IMR-90 (cell line): ENCODE measurements at regions not wholly inside any gene's neighbourhood (a gene's known extent, or its start where the extent isn't known, plus 50 kb on each side); places are given as distances from the start of the nearest gene placed in this dataset.

ENCODE experiments used
- ATAC-seq: fragments of 200-7000 bp; cut with Tn5 transposase; 2 replicates; pipeline ENCODE4 v1.9.1; 2020; ENCODE audit warnings: low read depth, mild to moderate bottlenecking, moderate library complexity
- BruUV-seq: library from RNA; stranded (reverse); fragments of 400-500 nt; replicated peaks from 2 replicates; lab custom pipeline; 2021; lab: Mats Ljungman, UMichigan
- CTCF ChIA-PET: fragments of 300-600 bp; formaldehyde crosslinking; extraction: SDS; loops from one replicate; lab custom pipeline; 2021; ENCODE audit warnings: antibody characterized with exemption; lab: Yijun Ruan, JAX
- POLR2A ChIA-PET: fragments of 300-600 bp; sonication (Branson Sonifier 250); formaldehyde crosslinking; loops from one replicate; lab custom pipeline; 2022; ENCODE audit warnings: antibody characterized with exemption; ENCODE audit not compliant: unreplicated experiment; lab: Charles Lee
- DNase-seq: peaks from one replicate; pipeline ENCODE4 v3.0.0; 2013
- H2AFZ ChIP-seq: replicated peaks from 2 replicates; pipeline ENCODE3; 2013; ENCODE audit warnings: low read length, mild to moderate bottlenecking; ENCODE audit not compliant: poor library complexity
- H2AK5ac ChIP-seq: 2 replicates; pipeline ENCODE4 v1.6.1; 2013; ENCODE audit warnings: low read depth, low read length, inconsistent platforms
- H2AK9ac ChIP-seq: replicated peaks from 2 replicates; pipeline ENCODE3; 2013; ENCODE audit warnings: mild to moderate bottlenecking, low read depth, low read length, moderate library complexity; ENCODE audit not compliant: poor library complexity
- H2BK120ac ChIP-seq: 2 replicates; pipeline ENCODE4 v1.6.1; 2013; ENCODE audit warnings: low read depth, low read length, inconsistent platforms
- H2BK15ac ChIP-seq: 3 replicates; pipeline ENCODE4 v1.6.1; 2013; ENCODE audit warnings: low read depth, low read length, inconsistent platforms
- H2BK20ac ChIP-seq: 2 replicates; pipeline ENCODE4 v1.6.1; 2013; ENCODE audit warnings: low read depth, mild to moderate bottlenecking, inconsistent platforms, low read length, moderate library complexity
- H2BK5ac ChIP-seq: 2 replicates; pipeline ENCODE4 v1.6.1; 2013; ENCODE audit warnings: mild to moderate bottlenecking, low read depth, low read length, inconsistent platforms; ENCODE audit not compliant: poor library complexity, severe bottlenecking
- H3K14ac ChIP-seq: replicated peaks from 2 replicates; pipeline ENCODE4 v1.6.1; 2013; ENCODE audit warnings: low read depth, low read length, inconsistent platforms
- H3K18ac ChIP-seq: 2 replicates; pipeline ENCODE4 v1.6.1; 2013; ENCODE audit warnings: low read depth, low read length, control low read depth
- H3K23ac ChIP-seq: 2 replicates; pipeline ENCODE4 v1.6.1; 2013; ENCODE audit warnings: low read depth, low read length, inconsistent platforms
- H3K27ac ChIP-seq: 2 replicates; pipeline ENCODE4 v1.5.1; 2013; ENCODE audit warnings: mild to moderate bottlenecking, control low read depth, low read length; ENCODE audit not compliant: insufficient read depth
- H3K27me3 ChIP-seq: 2 replicates; pipeline ENCODE4 v1.6.1; 2013; ENCODE audit warnings: low read length; ENCODE audit not compliant: control insufficient read depth, insufficient read depth
- H3K36me3 ChIP-seq: 2 replicates; pipeline ENCODE4 v1.6.1; 2013; ENCODE audit warnings: low read length, mixed read lengths; ENCODE audit not compliant: control insufficient read depth, insufficient read depth
- H3K4ac ChIP-seq: 2 replicates; pipeline ENCODE4 v1.6.1; 2013; ENCODE audit warnings: low read depth, low read length, inconsistent platforms
- H3K4me1 ChIP-seq: 2 replicates; pipeline ENCODE4 v1.6.1; 2013; ENCODE audit warnings: low read length, mixed read lengths; ENCODE audit not compliant: control insufficient read depth, insufficient read depth
- H3K4me2 ChIP-seq: 2 replicates; pipeline ENCODE4 v1.6.1; 2013; ENCODE audit warnings: low read depth, mild to moderate bottlenecking, control low read depth, low read length, moderate library complexity
- H3K4me3 ChIP-seq: 2 replicates; pipeline ENCODE4 v1.5.1; 2013; ENCODE audit warnings: low read depth, mild to moderate bottlenecking, control low read depth, low read length, moderate library complexity; ENCODE audit not compliant: insufficient read depth
- H3K56ac ChIP-seq: 2 replicates; pipeline ENCODE4 v1.6.1; 2013; ENCODE audit warnings: low read length, inconsistent platforms; ENCODE audit not compliant: insufficient read depth; ENCODE audit errors: extremely low read depth
- H3K79me1 ChIP-seq, 2 experiments: 2 replicates each; pipeline ENCODE4 v1.6.1; 2013; ENCODE audit warnings: low read length in 2 of 2, inconsistent platforms in 1 of 2, low read depth in 1 of 2
- H3K9ac ChIP-seq: 2 replicates; pipeline ENCODE4 v1.6.1; 2013; ENCODE audit warnings: low read depth, low read length, control low read depth
- H3K9me1 ChIP-seq: 2 replicates; pipeline ENCODE4 v1.6.1; 2013; ENCODE audit warnings: low read length, inconsistent platforms; ENCODE audit not compliant: insufficient read depth
- H3K9me3 ChIP-seq: 2 replicates; pipeline ENCODE4 v1.6.1; 2013; ENCODE audit warnings: low read length; ENCODE audit not compliant: control insufficient read depth, insufficient read depth
- H4K20me1 ChIP-seq: 2 replicates; pipeline ENCODE4 v1.6.1; 2013; ENCODE audit warnings: low read length, inconsistent platforms; ENCODE audit not compliant: insufficient read depth
- H4K5ac ChIP-seq: 2 replicates; pipeline ENCODE4 v1.6.1; 2013; ENCODE audit warnings: mild to moderate bottlenecking, low read depth, low read length, control low read depth
- H4K8ac ChIP-seq, 2 experiments: 2 replicates each; pipeline ENCODE4 v1.6.1; 2013; ENCODE audit warnings: low read depth in 2 of 2, low read length in 2 of 2, control low read depth in 1 of 2, inconsistent platforms in 1 of 2
- H4K91ac ChIP-seq: 2 replicates; pipeline ENCODE4 v1.6.1; 2013; ENCODE audit warnings: low read depth, low read length, inconsistent platforms; ENCODE audit not compliant: insufficient read depth
- BHLHE40 ChIP-seq: fragments of 150-350 bp; IDR thresholded peaks from 2 replicates; pipeline ENCODE4 v1.6.1; 2016; ENCODE audit warnings: mild to moderate bottlenecking, low read depth, low read length
- CEBPB ChIP-seq: IDR thresholded peaks from 2 replicates; pipeline ENCODE4 v1.6.1; 2012; ENCODE audit warnings: low read depth, low read length, improper control_type of control experiment
- CHD1 ChIP-seq: IDR thresholded peaks from 2 replicates; pipeline ENCODE4 v1.6.1; 2012; ENCODE audit warnings: low read depth, low read length, improper control_type of control experiment
- ELK1 ChIP-seq: fragments of 150-350 bp; IDR thresholded peaks from 2 replicates; pipeline ENCODE4 v1.6.1; 2016; ENCODE audit warnings: low read depth, mild to moderate bottlenecking, low read length, moderate library complexity, borderline replicate concordance
- FOS ChIP-seq: fragments of 150-350 bp; IDR thresholded peaks from 2 replicates; pipeline ENCODE4 v1.6.1; 2016; ENCODE audit warnings: low read depth, low read length
- MAFK ChIP-seq: IDR thresholded peaks from 2 replicates; pipeline ENCODE4 v1.6.1; 2012; ENCODE audit warnings: low read depth, low read length, improper control_type of control experiment
- MAZ ChIP-seq: IDR thresholded peaks from 2 replicates; pipeline ENCODE4 v1.6.1; 2012; ENCODE audit warnings: low read depth, mild to moderate bottlenecking, low read length, improper control_type of control experiment, moderate library complexity, borderline replicate concordance
- MXI1 ChIP-seq: IDR thresholded peaks from 2 replicates; pipeline ENCODE4 v1.6.1; 2012; ENCODE audit warnings: low read depth, mild to moderate bottlenecking, low read length, moderate library complexity, borderline replicate concordance
- NFE2L2 ChIP-seq: fragments of 150-350 bp; IDR thresholded peaks from 2 replicates; pipeline ENCODE4 v1.6.1; 2016; ENCODE audit warnings: low read depth, mild to moderate bottlenecking, low read length
- POLR2A ChIP-seq: IDR thresholded peaks from 2 replicates; pipeline ENCODE4 v1.6.1; 2012; ENCODE audit warnings: mild to moderate bottlenecking, low read depth, low read length
- RAD21 ChIP-seq: IDR thresholded peaks from 2 replicates; pipeline ENCODE4 v1.6.1; 2012; ENCODE audit warnings: low read length, improper control_type of control experiment
- RFX5 ChIP-seq: IDR thresholded peaks from 2 replicates; pipeline ENCODE4 v1.8.0; 2012; ENCODE audit warnings: low read depth, mild to moderate bottlenecking, low read length, moderate library complexity
- SMC3 ChIP-seq: fragments of 150-350 bp; IDR thresholded peaks from 2 replicates; pipeline ENCODE4 v1.6.1; 2016; ENCODE audit warnings: low read depth, mild to moderate bottlenecking, antibody characterized with exemption, low read length, moderate library complexity
- USF2 ChIP-seq: fragments of 150-350 bp; IDR thresholded peaks from 2 replicates; pipeline ENCODE4 v1.6.1; 2017; ENCODE audit warnings: mild to moderate bottlenecking, antibody characterized with exemption, low read length, low read depth
- WGBS, 2 experiments: methylation state at CpG; one replicate each; pipeline versions ENCODE4 v1.1.5 to v1.1.7; 2013; ENCODE audit warnings: missing lambda C conversion rate in 2 of 2; ENCODE audit not compliant: insufficient read length in 1 of 2; ENCODE audit errors: extremely low coverage in 2 of 2; 5-methylcytosine and 5-hydroxymethylcytosine counted together
- dilution Hi-C: fragments of 300-500 bp; cut with HindIII; formaldehyde crosslinking; loops from one replicate; pipeline ENCODE4 v1.14.3; 2018; ENCODE audit warnings: low sequenced_read_pairs; ENCODE audit not compliant: unreplicated experiment
- in situ Hi-C: fragments of 300-500 bp; cut with MboI; formaldehyde crosslinking; loops from 3 replicates; pipeline ENCODE4 v1.14.3; 2019; ENCODE audit warnings: low sequenced_read_pairs, inconsistent platforms, mixed read lengths
- intact Hi-C: fragments of 100-400 bp; cut with micrococcal nuclease; formaldehyde crosslinking; loops from 2 replicates; pipeline ENCODE4 v1.10.0; 2022

- dilution Hi-C loops, result no loop called here
These were observed 63.1 kb upstream of the ESRRB start for GRCh38 chr14:76312821-76313220.

More at GRCh38 chr14:76312821-76313220, 63.1 kb upstream of the ESRRB start:
- no peaks in the 10 kb centered on the region for H3K9me3 ChIP-seq
- intact Hi-C loops, result no loop called here
- H3K79me1 ChIP-seq, result no peaks in the 10 kb centered on the region
- no peak overlapping the region for H3K4me2 ChIP-seq
- no peak overlapping the region for H4K5ac ChIP-seq
- no peak overlapping the region for H4K91ac ChIP-seq
- no peaks in the 10 kb centered on the region for H3K9me1 ChIP-seq
- H2BK15ac ChIP-seq, result no peak overlapping the region
- H4K20me1 ChIP-seq, result no peaks in the 10 kb centered on the region
- no peak overlapping the region for H3K14ac ChIP-seq
- H3K9ac ChIP-seq, result no peak overlapping the region
- H2BK120ac ChIP-seq, result no peak overlapping the region
- no peak overlapping the region for H2BK20ac ChIP-seq
- H3K27me3 ChIP-seq, result peaks cover 28% of the 10 kb centered on the region
- no peak overlapping the region for H4K8ac ChIP-seq
- DNase-seq (no peak), ATAC-seq (no peak)
- BruUV-seq, result no TSS peak
- CTCF ChIA-PET, result no interaction called here
- H3K56ac ChIP-seq, result no peak overlapping the region
- H2AK9ac ChIP-seq, result no peak overlapping the region
- no peak overlapping the region for H3K4me3 ChIP-seq
- H3K27ac ChIP-seq, result no peak overlapping the region
- no peak overlapping the region for H2AFZ ChIP-seq
- H3K18ac ChIP-seq, result no peak overlapping the region
- POLR2A ChIA-PET, result no interaction called here
- H3K4me1 ChIP-seq, result no peaks in the 10 kb centered on the region
- H3K23ac ChIP-seq, result no peak overlapping the region
- H3K4ac ChIP-seq, result no peak overlapping the region
- no peaks in the 10 kb centered on the region for H3K36me3 ChIP-seq
- TF ChIP-seq NFE2L2 (no peak), CHD1 (no peak), SMC3 (no peak), MXI1 (no peak), RAD21 (no peak), FOS (no peak), CEBPB (no peak), USF2 (no peak), ELK1 (no peak), MAZ (no peak), MAFK (no peak), RFX5 (no peak), BHLHE40 (no peak), POLR2A (no peak)
- no peak overlapping the region for H2AK5ac ChIP-seq
- WGBS, 2 experiments, result no CpG with 5 or more reads among the region's 4 CpGs
- no peak overlapping the region for H2BK5ac ChIP-seq
- in situ Hi-C loops, result no loop called here
